ENCODE measurements at regions not wholly inside any gene's neighbourhood (a gene's known extent, or its start where the extent isn't known, plus 50 kb on each side); places are given as distances from the start of the nearest gene placed in this dataset.

GRCh38 chr1:233815865-233816264, 88.6 kb upstream of the SLC35F3 start:
- TF ChIP-seq CTCF (IDR thresholded peaks at IDR 0.05) = no peak
- no peak for TF ChIP-seq POLR2A (IDR thresholded peaks at IDR 0.05)
